Neural cell (in vitro differentiated cells): ENCODE measurements at regions not wholly inside any gene's neighbourhood (a gene's known extent, or its start where the extent isn't known, plus 50 kb on each side); places are given as distances from the start of the nearest gene placed in this dataset.

ENCODE experiments used
- CTCF ChIP-seq: fragments of 450-650 bp; IDR thresholded peaks from 2 replicates; pipeline ENCODE4 v1.5.1; 2014; ENCODE audit warnings: antibody characterized with exemption, mild to moderate bottlenecking, moderate library complexity; ENCODE audit not compliant: poor library complexity, severe bottlenecking
- EP300 ChIP-seq: fragments of 450-650 bp; conservative IDR thresholded peaks from 2 replicates; pipeline ENCODE4 v1.6.1; 2014; ENCODE audit warnings: antibody characterized with exemption, mild to moderate bottlenecking, moderate library complexity; ENCODE audit not compliant: poor library complexity, severe bottlenecking

- no peak for TF ChIP-seq CTCF
- TF ChIP-seq EP300, result no peak
Measured at GRCh38 chr4:41423117-41423516, 114.8 kb upstream of the LIMCH1 start.
